ENCODE measurements at regions not wholly inside any gene's neighbourhood (a gene's known extent, or its start where the extent isn't known, plus 50 kb on each side); places are given as distances from the start of the nearest gene placed in this dataset.

DNA sequence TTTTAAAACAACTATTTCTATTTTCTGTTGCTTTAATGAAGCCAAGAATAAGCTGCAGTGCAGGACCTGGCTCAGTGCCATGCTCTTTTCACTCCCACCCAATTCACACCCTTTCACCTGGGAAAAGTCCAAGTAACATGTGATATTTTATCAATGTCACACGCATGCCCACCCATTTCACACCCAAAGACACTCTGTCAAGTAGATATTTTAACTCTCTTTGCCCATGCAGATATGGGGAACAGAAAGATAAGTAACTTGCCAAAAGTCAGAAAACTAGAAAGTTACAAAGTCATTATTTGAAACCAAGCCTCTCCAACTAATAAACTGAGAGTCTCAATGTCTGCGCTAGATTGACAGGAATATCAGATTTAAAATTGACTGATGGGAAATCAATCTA is 706.7 kb upstream of the PHF14 start:
- Histone ChIP-seq H3K4me3 (ENCODE audit: low read depth, low read length) (no peak overlapping the region), H3K36me3 (no peaks in the 10 kb centered on the region), H3K27ac (no peak overlapping the region), H3K9me3 (ENCODE audit: severe bottlenecking) (no peaks in the 10 kb centered on the region), H3K27me3 (ENCODE audit: insufficient read depth, low read depth, severe bottlenecking) (no peaks in the 10 kb centered on the region)
- TF ChIP-seq CTCF (IDR thresholded peaks at IDR 0.05; ENCODE audit: low read depth, low read length), result no peak
- DNase-seq, result no peak

DNA sequence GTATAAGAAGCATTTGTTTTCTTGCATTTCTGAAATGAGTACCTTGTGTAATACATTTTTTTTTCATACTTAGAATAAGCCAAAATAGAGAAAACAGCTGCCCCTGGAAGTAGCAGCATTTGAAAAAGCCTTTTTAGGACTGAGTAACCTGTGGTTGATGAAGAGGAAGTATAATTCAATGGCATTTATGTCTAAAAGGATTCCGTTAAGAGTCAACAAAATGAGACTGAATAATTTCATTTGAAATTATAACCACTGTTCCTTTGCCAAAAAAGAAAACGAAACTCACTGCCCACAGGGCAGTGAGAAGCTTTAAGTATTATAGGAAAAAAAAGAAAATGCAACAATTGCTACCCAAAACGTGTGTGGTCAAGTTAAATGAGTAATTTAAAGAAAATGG is 705.6 kb upstream of the PHF14 start:
- H3K9me3 ChIP-seq (ENCODE audit: severe bottlenecking), result no peaks in the 10 kb centered on the region
- no peak overlapping the region for H3K27ac ChIP-seq
- H3K36me3 ChIP-seq, result no peaks in the 10 kb centered on the region
- H3K27me3 ChIP-seq (ENCODE audit: insufficient read depth, low read depth, severe bottlenecking), result no peaks in the 10 kb centered on the region
- no peak overlapping the region for H3K4me3 ChIP-seq (ENCODE audit: low read depth, low read length)
- TF ChIP-seq CTCF (IDR thresholded peaks at IDR 0.05; ENCODE audit: low read depth, low read length), result no peak
- no peak for DNase-seq

DNA sequence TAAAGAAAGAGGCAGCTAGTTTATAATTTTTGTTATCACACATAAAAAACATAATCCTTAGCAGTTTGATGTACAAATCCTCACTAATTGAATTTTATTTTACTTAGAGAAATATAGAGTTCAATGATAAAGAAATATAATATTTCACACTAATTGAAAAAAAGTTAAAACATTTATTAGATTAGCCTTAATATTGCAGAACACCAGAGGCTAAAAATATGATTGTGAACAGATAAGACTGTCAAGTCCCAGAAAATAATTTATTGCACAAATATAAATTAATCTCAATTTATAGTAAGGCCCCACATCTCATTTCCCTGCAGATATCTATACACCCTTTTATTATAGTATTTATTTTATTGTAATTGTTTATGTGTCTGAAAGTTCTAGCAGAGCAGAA is 690.8 kb upstream of the PHF14 start:
- Histone ChIP-seq H3K27me3 (ENCODE audit: insufficient read depth, low read depth, severe bottlenecking) (no peaks in the 10 kb centered on the region), H3K36me3 (no peaks in the 10 kb centered on the region), H3K27ac (no peak overlapping the region), H3K4me3 (ENCODE audit: low read depth, low read length) (no peak overlapping the region), H3K9me3 (ENCODE audit: severe bottlenecking) (no peaks in the 10 kb centered on the region)
- no peak for TF ChIP-seq CTCF (IDR thresholded peaks at IDR 0.05; ENCODE audit: low read depth, low read length)
- no peak for DNase-seq

- TF ChIP-seq CTCF (IDR thresholded peaks at IDR 0.05; ENCODE audit: low read depth, low read length), result no peak
- Histone ChIP-seq H3K27ac (no peak overlapping the region), H3K4me3 (ENCODE audit: low read depth, low read length) (no peak overlapping the region), H3K27me3 (ENCODE audit: insufficient read depth, low read depth, severe bottlenecking) (no peaks in the 10 kb centered on the region), H3K9me3 (ENCODE audit: severe bottlenecking) (no peaks in the 10 kb centered on the region), H3K36me3 (no peaks in the 10 kb centered on the region)
- no peak for DNase-seq
Measured at GRCh38 chr7:10284001-10284400, 689.7 kb upstream of the PHF14 start.

DNA sequence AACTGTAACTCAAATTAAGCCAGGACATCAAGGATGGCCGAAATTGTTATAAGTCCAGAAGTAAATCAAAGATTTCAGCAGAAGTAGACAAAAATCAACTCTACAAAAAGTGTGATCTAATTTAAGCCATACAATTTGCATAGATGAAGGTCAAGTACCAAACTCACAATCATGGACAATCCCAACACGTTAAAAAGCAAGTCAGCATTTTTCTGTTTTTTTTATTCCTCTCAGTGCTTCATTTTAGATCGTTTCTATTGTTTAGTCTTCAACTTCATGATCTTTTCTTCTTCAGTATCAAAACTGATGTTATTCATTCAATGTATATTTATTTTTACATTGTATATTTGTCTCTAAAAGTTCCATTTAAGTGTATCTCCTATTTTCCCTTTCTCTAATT is 674.3 kb upstream of the PHF14 start:
- H3K36me3 ChIP-seq, result no peaks in the 10 kb centered on the region
- no peak for DNase-seq
- TF ChIP-seq CTCF (IDR thresholded peaks at IDR 0.05; ENCODE audit: low read depth, low read length), result no peak
- H3K9me3 ChIP-seq (ENCODE audit: severe bottlenecking), result no peaks in the 10 kb centered on the region
- no peaks in the 10 kb centered on the region for H3K27me3 ChIP-seq (ENCODE audit: insufficient read depth, low read depth, severe bottlenecking)
- no peak overlapping the region for H3K4me3 ChIP-seq (ENCODE audit: low read depth, low read length)
- no peak overlapping the region for H3K27ac ChIP-seq

GRCh38 chr7:10300577-10300976 is 673.1 kb upstream of the PHF14 start:
- no peak overlapping the region for H3K27ac ChIP-seq
- DNase-seq, result no peak
- no peak overlapping the region for H3K4me3 ChIP-seq (ENCODE audit: low read depth, low read length)
- no peaks in the 10 kb centered on the region for H3K9me3 ChIP-seq (ENCODE audit: severe bottlenecking)
- H3K27me3 ChIP-seq (ENCODE audit: insufficient read depth, low read depth, severe bottlenecking), result no peaks in the 10 kb centered on the region
- no peaks in the 10 kb centered on the region for H3K36me3 ChIP-seq
- no peak for TF ChIP-seq CTCF (IDR thresholded peaks at IDR 0.05; ENCODE audit: low read depth, low read length)
